ENCODE measurements at regions not wholly inside any gene's neighbourhood (a gene's known extent, or its start where the extent isn't known, plus 50 kb on each side); places are given as distances from the start of the nearest gene placed in this dataset.

GRCh38 chr4:13203101-13203500 is 281.0 kb downstream of the RAB28 start:
- TF ChIP-seq, protein P1, sequence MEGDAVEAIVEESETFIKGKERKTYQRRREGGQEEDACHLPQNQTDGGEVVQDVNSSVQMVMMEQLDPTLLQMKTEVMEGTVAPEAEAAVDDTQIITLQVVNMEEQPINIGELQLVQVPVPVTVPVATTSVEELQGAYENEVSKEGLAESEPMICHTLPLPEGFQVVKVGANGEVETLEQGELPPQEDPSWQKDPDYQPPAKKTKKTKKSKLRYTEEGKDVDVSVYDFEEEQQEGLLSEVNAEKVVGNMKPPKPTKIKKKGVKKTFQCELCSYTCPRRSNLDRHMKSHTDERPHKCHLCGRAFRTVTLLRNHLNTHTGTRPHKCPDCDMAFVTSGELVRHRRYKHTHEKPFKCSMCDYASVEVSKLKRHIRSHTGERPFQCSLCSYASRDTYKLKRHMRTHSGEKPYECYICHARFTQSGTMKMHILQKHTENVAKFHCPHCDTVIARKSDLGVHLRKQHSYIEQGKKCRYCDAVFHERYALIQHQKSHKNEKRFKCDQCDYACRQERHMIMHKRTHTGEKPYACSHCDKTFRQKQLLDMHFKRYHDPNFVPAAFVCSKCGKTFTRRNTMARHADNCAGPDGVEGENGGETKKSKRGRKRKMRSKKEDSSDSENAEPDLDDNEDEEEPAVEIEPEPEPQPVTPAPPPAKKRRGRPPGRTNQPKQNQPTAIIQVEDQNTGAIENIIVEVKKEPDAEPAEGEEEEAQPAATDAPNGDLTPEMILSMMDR (conservative IDR thresholded peaks at IDR 0.05; ENCODE audit: low read depth, low read length) = no peak
- TF ChIP-seq EZH2 (IDR thresholded peaks at IDR 0.05; ENCODE audit: borderline replicate concordance, low read depth, low read length, poor library complexity, severe bottlenecking) = no peak

Measured in A673 (cell line).